Ascending aorta (tissue), 2 donors: ENCODE measurements at regions not wholly inside any gene's neighbourhood (a gene's known extent, or its start where the extent isn't known, plus 50 kb on each side); places are given as distances from the start of the nearest gene placed in this dataset.

Experiments used
- DNase-seq, 2 donors: peaks; one replicate each; pipeline ENCODE4 v3.0.0-alpha.2; 2019; ENCODE audit warnings: low spot score in 2 of 2
- H3K27ac ChIP-seq, 2 donors: fragments of 200-600 bp; sonication (generic); one replicate each; pipeline ENCODE4 v1.5.1; 2016 to 2017; ENCODE audit warnings: mild to moderate bottlenecking in 1 of 2
- H3K27me3 ChIP-seq: fragments of 200-600 bp; sonication (generic); one replicate; pipeline ENCODE4 v1.5.1; 2017
- H3K36me3 ChIP-seq, 2 donors: fragments of 200-600 bp; sonication (generic); one replicate each; pipeline ENCODE4 v1.5.1; 2016
- H3K4me1 ChIP-seq, 2 donors: fragments of 200-600 bp; sonication (generic); one replicate each; pipeline ENCODE4 v1.5.1; 2016 to 2017; ENCODE audit warnings: mild to moderate bottlenecking in 1 of 2
- H3K4me3 ChIP-seq, 2 donors: fragments of 200-600 bp; sonication (generic); one replicate each; pipeline ENCODE4 v1.5.1; 2016 to 2017; ENCODE audit warnings: mild to moderate bottlenecking in 1 of 2
- H3K9me3 ChIP-seq, 2 donors: fragments of 200-600 bp; sonication (generic); one replicate each; pipeline ENCODE4 v1.5.1; 2016
- intact Hi-C: fragments of 100-400 bp; cut with DNase I; formaldehyde crosslinking; loops from one replicate; pipeline ENCODE4 v1.15.1; 2023
- TF ChIP-seq, protein P1 (sequence below), 3 experiments: fragments of 200-600 bp in 2 of 3; fragments of 450-650 bp in 1 of 3; sonication (generic) in 2 of 3; IDR thresholded peaks; one replicate each; pipeline ENCODE4 v1.5.1; 2016 to 2019; ENCODE audit warnings: antibody characterized with exemption in 3 of 3, mild to moderate bottlenecking in 1 of 3, moderate library complexity in 1 of 3

DNA sequence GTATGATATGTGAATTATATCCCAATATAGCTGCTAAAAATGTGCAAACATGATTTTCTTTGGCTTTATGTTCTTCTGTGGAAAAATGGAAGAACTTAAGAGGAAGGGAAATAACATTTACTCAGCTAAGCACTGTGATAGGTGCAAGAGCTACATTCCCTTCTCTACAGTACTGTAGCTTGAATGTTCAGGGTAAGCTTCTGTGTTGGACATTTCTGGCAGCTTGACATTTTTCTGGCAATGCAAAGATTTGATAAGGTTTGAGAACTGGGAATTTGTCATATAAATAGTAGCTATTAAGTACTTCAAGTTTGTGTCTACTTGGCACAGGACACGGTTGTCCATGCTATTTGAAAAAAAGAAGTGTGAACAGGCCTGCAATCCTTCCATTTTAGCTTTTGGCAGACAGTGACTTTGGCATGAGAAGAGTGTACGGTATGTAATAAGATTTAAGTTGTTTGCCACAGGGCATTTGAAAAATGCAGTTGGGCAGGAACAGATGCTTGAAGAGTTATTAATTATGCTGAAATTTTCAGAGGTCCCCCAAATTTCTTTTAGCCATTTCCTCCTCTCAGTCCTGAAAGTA is 77.6 kb downstream of the KIF4B start:
- peaks cover 0 to 6% of the 10 kb centered on the region in 2 donors for H3K4me1 ChIP-seq
- intact Hi-C loops: no loop called here
- H3K9me3 ChIP-seq: no peaks in the 10 kb centered on the region
- TF ChIP-seq, protein P1, sequence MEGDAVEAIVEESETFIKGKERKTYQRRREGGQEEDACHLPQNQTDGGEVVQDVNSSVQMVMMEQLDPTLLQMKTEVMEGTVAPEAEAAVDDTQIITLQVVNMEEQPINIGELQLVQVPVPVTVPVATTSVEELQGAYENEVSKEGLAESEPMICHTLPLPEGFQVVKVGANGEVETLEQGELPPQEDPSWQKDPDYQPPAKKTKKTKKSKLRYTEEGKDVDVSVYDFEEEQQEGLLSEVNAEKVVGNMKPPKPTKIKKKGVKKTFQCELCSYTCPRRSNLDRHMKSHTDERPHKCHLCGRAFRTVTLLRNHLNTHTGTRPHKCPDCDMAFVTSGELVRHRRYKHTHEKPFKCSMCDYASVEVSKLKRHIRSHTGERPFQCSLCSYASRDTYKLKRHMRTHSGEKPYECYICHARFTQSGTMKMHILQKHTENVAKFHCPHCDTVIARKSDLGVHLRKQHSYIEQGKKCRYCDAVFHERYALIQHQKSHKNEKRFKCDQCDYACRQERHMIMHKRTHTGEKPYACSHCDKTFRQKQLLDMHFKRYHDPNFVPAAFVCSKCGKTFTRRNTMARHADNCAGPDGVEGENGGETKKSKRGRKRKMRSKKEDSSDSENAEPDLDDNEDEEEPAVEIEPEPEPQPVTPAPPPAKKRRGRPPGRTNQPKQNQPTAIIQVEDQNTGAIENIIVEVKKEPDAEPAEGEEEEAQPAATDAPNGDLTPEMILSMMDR (IDR thresholded peaks at IDR 0.05): no peak
- H3K36me3 ChIP-seq: no peaks in the 10 kb centered on the region
- H3K4me3 ChIP-seq: no peak overlapping the region
- H3K27me3 ChIP-seq: no peaks in the 10 kb centered on the region
- no peak for DNase-seq
- H3K27ac ChIP-seq: no peak overlapping the region

DNA sequence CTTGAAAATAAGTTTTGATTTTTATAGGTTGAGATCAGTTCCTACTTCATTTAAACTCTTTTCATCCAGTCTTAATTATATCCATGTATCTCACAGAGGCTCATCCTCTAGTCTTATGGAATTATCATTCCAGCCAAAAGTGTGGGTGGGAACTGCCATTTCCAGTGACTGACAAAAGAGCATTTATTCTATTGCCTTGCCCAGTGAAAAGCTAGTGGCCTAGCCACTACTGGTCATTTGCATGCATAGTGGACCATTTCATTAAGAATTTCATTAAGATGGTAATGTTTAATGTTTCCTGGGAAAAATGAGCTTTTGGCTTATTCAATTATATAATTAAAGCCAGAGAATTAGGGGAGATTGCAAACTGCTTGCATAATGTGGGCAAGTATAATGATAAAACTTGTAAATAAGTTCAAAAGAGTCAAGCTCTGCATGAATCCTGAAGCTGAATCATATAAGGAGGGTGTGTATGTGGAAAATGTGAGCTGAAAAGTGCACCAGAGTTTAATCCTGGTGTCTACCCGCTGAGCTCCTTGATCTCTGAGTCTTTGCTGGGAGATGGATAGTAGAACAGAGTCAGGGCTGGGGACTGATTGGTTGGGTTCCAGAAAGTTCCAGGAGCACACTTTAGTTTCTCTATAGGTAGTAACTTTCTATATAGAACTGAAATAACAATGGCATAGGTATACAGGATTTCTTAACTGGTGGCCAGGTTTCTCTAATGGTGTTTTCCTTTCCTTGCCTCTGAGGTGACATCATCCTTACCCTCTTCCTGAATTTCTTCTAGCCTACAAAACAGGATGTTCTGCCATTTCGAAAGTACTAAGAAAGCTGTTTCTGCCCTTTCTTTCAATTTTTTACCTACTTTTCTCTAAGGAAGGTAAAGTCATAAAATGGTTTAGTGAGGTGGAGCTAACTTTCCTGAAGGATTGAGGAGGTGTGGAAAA is 78.5 kb downstream of the KIF4B start:
- H3K4me3 ChIP-seq: no peak overlapping the region
- H3K27ac ChIP-seq: no peak overlapping the region
- no peaks in the 10 kb centered on the region for H3K9me3 ChIP-seq
- TF ChIP-seq, protein P1 (IDR thresholded peaks at IDR 0.05): no peak
- peaks cover 0 to 6% of the 10 kb centered on the region in 2 donors for H3K4me1 ChIP-seq
- intact Hi-C loops: no loop called here
- DNase-seq: no peak
- no peaks in the 10 kb centered on the region for H3K36me3 ChIP-seq
- no peaks in the 10 kb centered on the region for H3K27me3 ChIP-seq

DNA sequence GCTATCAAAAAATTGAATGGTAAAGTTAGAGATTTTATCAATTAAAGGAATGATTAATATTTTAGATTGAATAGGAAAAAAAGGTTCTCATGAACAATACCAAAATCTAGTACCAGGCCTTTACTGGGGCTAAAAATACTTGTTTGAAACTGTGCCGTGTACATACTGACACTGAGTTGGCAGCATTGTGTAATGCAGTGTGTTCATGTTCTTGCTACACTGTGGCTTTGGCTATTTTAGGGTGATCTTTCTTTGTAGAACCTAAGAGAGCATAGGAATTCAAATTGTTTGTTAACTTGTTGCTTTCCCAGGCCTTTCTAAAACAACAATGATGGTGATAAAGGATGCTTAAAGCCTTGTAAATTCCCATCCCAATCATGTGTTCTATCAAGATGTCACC is 80.9 kb downstream of the KIF4B start:
- Histone ChIP-seq H3K9me3 (no peaks in the 10 kb centered on the region), H3K36me3 (no peaks in the 10 kb centered on the region), H3K4me1 (peaks cover 0 to 6% of the 10 kb centered on the region in 2 donors), H3K4me3 (no peak overlapping the region), H3K27me3 (no peaks in the 10 kb centered on the region), H3K27ac (no peak overlapping the region)
- intact Hi-C loops: no loop called here
- TF ChIP-seq, protein P1 (IDR thresholded peaks at IDR 0.05): no peak
- no peak for DNase-seq

DNA sequence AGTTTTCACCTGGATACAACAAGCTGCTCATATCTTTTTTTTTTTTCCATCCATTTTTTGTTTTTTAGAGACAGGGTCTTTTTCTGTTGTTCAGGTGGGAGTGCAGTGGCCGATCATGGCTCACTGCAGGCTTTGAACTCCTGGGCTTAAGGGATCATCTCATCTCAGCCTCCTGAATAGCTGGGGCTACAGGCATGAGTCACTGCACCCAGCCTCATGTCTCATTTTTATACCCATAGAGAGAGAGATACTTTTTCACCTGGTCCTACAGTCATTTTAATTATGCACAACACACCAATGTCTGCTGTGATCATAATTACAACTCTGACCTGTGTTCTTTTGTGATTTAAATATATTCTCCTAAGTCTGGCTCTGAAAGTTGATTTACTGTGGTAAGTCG is 84.4 kb downstream of the KIF4B start:
- peaks cover 0 to 3% of the 10 kb centered on the region in 2 donors for H3K4me1 ChIP-seq
- TF ChIP-seq, protein P1 (IDR thresholded peaks at IDR 0.05): no peak
- H3K9me3 ChIP-seq: no peaks in the 10 kb centered on the region
- no peak for DNase-seq
- no peaks in the 10 kb centered on the region for H3K27me3 ChIP-seq
- H3K27ac ChIP-seq: no peak overlapping the region
- H3K36me3 ChIP-seq: no peaks in the 10 kb centered on the region
- no peak overlapping the region for H3K4me3 ChIP-seq
- intact Hi-C loops: no loop called here

DNA sequence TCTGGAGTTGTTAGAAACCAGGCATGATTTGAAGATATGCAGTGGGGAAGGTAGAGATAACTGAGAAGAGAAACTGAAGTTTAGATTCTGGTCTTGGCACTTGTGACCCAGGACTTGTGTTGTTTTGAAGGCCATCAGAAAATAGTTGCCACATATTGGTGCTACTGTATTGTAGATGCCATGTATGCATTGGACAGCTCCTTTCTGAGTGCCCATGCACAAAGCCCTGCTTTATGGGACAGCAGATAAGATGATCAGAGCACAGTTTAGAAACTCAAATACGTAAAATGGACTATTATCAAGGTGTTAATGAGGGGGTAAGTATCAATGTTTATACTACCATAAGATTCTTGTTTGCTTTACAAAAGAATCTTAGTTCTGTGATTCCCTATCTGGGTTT is 84.9 kb downstream of the KIF4B start:
- Histone ChIP-seq H3K27ac (no peak overlapping the region), H3K4me1 (peaks cover 0 to 3% of the 10 kb centered on the region in 2 donors), H3K36me3 (no peaks in the 10 kb centered on the region), H3K27me3 (no peaks in the 10 kb centered on the region), H3K4me3 (no peak overlapping the region), H3K9me3 (no peaks in the 10 kb centered on the region)
- no peak for DNase-seq
- intact Hi-C loops: no loop called here
- TF ChIP-seq, protein P1 (IDR thresholded peaks at IDR 0.05): no peak
